Testis (tissue), 2 donors: ENCODE measurements at regions not wholly inside any gene's neighbourhood (a gene's known extent, or its start where the extent isn't known, plus 50 kb on each side); places are given as distances from the start of the nearest gene placed in this dataset.

Source experiments
- DNase-seq: peaks from one replicate; pipeline ENCODE4 v3.0.0-alpha.2; 2019
- H3K27ac ChIP-seq, 2 donors: fragments of 200-600 bp; sonication (generic); one replicate each; pipeline ENCODE4 v1.5.1; 2019
- H3K27me3 ChIP-seq: fragments of 200-600 bp; sonication (generic); one replicate; pipeline ENCODE4 v1.5.1; 2019
- H3K36me3 ChIP-seq: fragments of 200-600 bp; sonication (generic); one replicate; pipeline ENCODE4 v1.5.1; 2017; ENCODE audit warnings: low read depth; ENCODE audit errors: missing control alignments
- H3K4me1 ChIP-seq: fragments of 200-600 bp; sonication (generic); one replicate; pipeline ENCODE4 v1.5.1; 2019
- H3K4me3 ChIP-seq, 2 donors: fragments of 200-600 bp; sonication (generic); one replicate each; pipeline ENCODE4 v1.5.1; 2017 to 2019
- H3K9me3 ChIP-seq: fragments of 200-600 bp; sonication (generic); one replicate; pipeline ENCODE4 v1.5.1; 2017
- POLR2A ChIP-seq: fragments of 450-650 bp; IDR thresholded peaks from one replicate; pipeline ENCODE4 v1.6.1; 2017; ENCODE audit warnings: antibody characterized with exemption, mild to moderate bottlenecking, moderate library complexity
- WGBS, 2 donors: methylation state at CpG; one replicate each; pipeline ENCODE4 v1.1.5; 2018; 5-methylcytosine and 5-hydroxymethylcytosine counted together
- intact Hi-C: fragments of 100-400 bp; cut with DNase I; formaldehyde crosslinking; loops from one replicate; pipeline ENCODE4 v1.15.1; 2023; ENCODE audit warnings: low total_unique reads
- TF ChIP-seq, protein P1 (sequence below), 3 experiments: fragments of 450-650 bp in 2 of 3; fragments of 200-600 bp in 1 of 3; sonication (generic) in 1 of 3; IDR thresholded peaks; one replicate each; pipeline ENCODE4 v1.5.1; 2016 to 2019; ENCODE audit warnings: antibody characterized with exemption in 3 of 3, mild to moderate bottlenecking in 2 of 3, moderate library complexity in 1 of 3

DNA sequence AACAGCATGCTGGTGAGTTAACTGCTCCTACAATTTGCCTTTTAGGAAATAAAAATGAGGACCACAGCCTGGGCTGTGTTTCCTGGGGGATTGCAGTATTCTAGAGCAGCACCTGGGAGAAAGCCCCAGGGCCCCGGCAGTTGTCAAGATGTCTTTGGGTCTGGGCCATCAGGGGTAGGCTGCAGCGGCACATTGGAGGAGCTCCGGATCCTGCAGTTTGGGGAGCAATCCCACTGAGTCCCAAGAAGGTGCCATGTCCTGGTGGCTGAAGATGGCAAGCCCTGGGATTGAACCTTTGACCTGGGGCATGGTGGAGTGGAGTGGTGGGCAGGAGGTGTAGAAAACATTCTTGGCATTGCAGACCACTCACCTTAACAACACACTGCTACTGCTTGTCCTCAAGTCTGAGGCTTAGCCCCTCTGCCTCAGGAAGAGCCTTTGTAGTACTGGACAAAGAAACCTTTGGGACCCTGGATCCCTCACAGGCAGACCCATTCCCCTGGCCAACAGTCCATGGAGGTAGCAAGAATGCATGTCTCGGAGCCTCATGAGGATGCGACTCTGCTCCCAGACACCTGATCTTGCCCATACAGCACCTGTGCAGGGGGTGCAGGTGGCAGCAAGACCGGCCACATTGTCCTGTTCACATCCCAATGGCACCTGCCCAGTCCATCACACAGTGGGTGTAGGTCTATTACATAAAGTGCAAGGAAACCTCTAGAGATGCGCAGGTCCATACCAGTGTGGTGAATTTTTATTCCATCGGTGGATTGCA lies 159.1 kb upstream of the IRX2 start:
- Histone ChIP-seq H3K36me3 (no peaks in the 10 kb centered on the region), H3K27me3 (no peaks in the 10 kb centered on the region), H3K27ac (no peak overlapping the region), H3K4me1 (no peaks in the 10 kb centered on the region), H3K4me3 (no peak overlapping the region), H3K9me3 (no peaks in the 10 kb centered on the region)
- TF ChIP-seq, protein P1, sequence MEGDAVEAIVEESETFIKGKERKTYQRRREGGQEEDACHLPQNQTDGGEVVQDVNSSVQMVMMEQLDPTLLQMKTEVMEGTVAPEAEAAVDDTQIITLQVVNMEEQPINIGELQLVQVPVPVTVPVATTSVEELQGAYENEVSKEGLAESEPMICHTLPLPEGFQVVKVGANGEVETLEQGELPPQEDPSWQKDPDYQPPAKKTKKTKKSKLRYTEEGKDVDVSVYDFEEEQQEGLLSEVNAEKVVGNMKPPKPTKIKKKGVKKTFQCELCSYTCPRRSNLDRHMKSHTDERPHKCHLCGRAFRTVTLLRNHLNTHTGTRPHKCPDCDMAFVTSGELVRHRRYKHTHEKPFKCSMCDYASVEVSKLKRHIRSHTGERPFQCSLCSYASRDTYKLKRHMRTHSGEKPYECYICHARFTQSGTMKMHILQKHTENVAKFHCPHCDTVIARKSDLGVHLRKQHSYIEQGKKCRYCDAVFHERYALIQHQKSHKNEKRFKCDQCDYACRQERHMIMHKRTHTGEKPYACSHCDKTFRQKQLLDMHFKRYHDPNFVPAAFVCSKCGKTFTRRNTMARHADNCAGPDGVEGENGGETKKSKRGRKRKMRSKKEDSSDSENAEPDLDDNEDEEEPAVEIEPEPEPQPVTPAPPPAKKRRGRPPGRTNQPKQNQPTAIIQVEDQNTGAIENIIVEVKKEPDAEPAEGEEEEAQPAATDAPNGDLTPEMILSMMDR (IDR thresholded peaks at IDR 0.05), result no peak
- TF ChIP-seq POLR2A, result no peak
- intact Hi-C loops, result no loop called here
- DNase-seq, result no peak
- WGBS, 2 donors, result 90 to 94% methylated on average over 6 to 8 of the region's 8 CpGs

DNA sequence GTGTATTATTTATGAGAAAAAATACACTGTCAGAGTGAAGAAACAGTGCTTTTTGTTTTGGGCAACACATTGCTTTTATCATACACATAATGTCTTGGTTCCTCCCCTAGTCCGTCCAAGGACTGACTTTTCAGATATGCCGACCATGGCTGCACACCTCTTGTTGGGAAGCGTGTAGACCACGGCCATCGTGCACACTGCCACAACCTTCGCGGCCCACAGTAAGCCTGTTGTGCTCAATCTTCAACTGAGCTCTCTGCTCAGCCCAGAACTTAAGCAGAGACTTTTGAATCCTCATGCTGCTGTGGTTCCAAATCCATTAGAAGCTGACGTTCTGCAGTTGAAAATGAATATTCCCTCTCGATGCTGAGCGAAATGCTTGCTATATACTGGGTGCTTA lies 157.6 kb upstream of the IRX2 start:
- Histone ChIP-seq H3K27ac (no peak overlapping the region), H3K27me3 (no peaks in the 10 kb centered on the region), H3K4me3 (no peak overlapping the region), H3K9me3 (no peaks in the 10 kb centered on the region), H3K36me3 (no peaks in the 10 kb centered on the region), H3K4me1 (no peaks in the 10 kb centered on the region)
- DNase-seq, result no peak
- intact Hi-C loops, result no loop called here
- TF ChIP-seq POLR2A, result no peak
- TF ChIP-seq, protein P1 (IDR thresholded peaks at IDR 0.05), result no peak
- WGBS, 2 donors, result 84 to 86% methylated on average over 10 of the region's 10 CpGs

DNA sequence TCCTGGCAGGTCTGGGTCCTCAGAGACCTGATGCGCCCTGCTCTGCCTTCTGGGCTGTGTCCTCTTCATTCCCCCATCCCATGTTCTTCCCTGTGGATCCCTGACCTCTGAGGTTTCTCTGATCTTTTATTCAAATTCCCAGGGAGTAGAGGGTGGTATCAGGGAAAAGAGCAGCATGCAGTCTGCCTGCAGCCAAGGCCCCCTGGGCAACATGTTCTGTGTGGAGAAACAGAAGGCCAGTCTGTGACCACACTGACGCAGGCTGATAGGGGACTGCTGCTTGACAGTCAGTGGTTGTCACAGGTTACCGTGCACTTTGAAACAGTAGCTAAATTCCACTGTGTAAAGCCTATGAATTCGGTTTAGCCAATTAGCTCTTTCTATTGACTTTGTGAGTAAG lies 156.6 kb upstream of the IRX2 start:
- Histone ChIP-seq H3K4me3 (no peak overlapping the region), H3K27ac (no peak overlapping the region), H3K36me3 (no peaks in the 10 kb centered on the region), H3K27me3 (no peaks in the 10 kb centered on the region), H3K4me1 (no peaks in the 10 kb centered on the region), H3K9me3 (no peaks in the 10 kb centered on the region)
- DNase-seq, result no peak
- intact Hi-C loops, result no loop called here
- WGBS, 2 donors, result 85 to 88% methylated on average over 4 of the region's 4 CpGs
- TF ChIP-seq, protein P1 (IDR thresholded peaks at IDR 0.05), result no peak
- TF ChIP-seq POLR2A, result no peak

DNA sequence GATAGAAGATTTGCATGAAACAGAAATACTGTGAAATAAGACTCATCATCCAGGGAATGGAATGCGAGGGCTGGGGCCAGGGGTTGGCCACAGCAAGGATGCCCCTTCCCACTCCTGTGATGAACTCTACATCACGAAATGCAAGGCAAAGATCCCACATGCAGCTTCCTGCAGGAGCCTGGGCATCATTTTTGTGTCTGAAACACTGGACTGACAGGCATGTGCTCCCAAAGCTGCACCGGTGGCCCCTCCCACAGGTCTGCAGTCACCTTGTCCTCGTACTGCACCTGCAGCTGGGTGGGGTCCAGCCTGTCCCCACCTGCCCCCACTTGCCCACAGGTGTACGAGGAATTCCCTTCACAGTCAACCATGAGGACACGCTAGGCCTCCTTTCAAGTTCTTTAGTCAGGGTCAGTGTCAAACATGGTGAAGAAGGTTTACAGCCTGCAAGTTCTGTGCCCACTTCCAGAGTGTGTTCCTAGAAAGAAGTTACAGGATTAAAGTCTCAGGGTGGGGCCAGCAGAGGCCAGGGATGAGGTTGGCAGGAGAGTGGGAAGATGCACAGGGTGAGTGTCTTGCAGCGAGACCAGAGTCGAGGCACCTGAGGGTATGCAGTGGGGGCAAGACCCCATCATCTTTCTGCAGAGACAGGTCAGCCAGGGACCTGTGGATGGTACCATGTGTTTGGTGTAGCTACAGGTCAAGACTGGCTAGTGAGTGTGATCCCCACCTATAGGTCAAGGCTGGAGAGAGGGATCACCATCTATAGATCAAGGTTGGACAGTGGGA lies 155.0 kb upstream of the IRX2 start:
- no peak for DNase-seq
- no peaks in the 10 kb centered on the region for H3K4me1 ChIP-seq

DNA sequence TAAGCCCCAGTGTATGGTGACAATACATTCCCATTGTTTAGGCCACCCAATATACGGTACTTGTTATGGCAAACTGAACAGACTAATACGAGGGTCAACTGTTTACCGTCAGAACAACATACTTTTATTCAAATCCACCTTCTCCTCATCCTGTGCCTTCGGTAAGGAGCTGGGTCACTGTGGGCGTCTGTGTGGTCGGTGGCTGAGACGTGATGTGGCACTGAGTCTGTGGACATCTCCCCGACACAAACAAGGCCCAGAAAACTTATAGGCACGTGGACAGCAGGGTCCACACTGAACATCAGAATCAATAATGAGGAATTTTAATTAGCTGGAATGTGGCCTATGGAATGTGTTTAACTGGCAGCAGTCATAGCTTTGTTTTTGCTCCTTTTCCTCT lies 154.3 kb upstream of the IRX2 start:
- DNase-seq, result no peak
- Histone ChIP-seq H3K4me3 (no peak overlapping the region), H3K36me3 (no peaks in the 10 kb centered on the region), H3K4me1 (no peaks in the 10 kb centered on the region), H3K9me3 (no peaks in the 10 kb centered on the region), H3K27me3 (no peaks in the 10 kb centered on the region), H3K27ac (no peak overlapping the region)
- intact Hi-C loops, result no loop called here
- TF ChIP-seq, protein P1 (IDR thresholded peaks at IDR 0.05), result no peak
- no peak for TF ChIP-seq POLR2A
- 58 to 65% methylated on average over 9 of the region's 9 CpGs for WGBS, 2 donors

More for the DNA sequence above, 155.0 kb upstream of the IRX2 start:
- H3K9me3 ChIP-seq, result no peaks in the 10 kb centered on the region
- 77 to 81% methylated on average over 7 to 8 of the region's 8 CpGs for WGBS, 2 donors
- no peak overlapping the region for H3K27ac ChIP-seq
- TF ChIP-seq POLR2A, result no peak
- intact Hi-C loops, result no loop called here
- no peak overlapping the region for H3K4me3 ChIP-seq
- H3K36me3 ChIP-seq, result no peaks in the 10 kb centered on the region
- no peaks in the 10 kb centered on the region for H3K27me3 ChIP-seq
